Pons (tissue), 1 donor: ENCODE measurements at regions not wholly inside any gene's neighbourhood (a gene's known extent, or its start where the extent isn't known, plus 50 kb on each side); places are given as distances from the start of the nearest gene placed in this dataset.

Experiments
- DNase-seq: peaks from one replicate; pipeline ENCODE4 v3.0.0-alpha.2; 2016; ENCODE audit warnings: low spot score

DNA sequence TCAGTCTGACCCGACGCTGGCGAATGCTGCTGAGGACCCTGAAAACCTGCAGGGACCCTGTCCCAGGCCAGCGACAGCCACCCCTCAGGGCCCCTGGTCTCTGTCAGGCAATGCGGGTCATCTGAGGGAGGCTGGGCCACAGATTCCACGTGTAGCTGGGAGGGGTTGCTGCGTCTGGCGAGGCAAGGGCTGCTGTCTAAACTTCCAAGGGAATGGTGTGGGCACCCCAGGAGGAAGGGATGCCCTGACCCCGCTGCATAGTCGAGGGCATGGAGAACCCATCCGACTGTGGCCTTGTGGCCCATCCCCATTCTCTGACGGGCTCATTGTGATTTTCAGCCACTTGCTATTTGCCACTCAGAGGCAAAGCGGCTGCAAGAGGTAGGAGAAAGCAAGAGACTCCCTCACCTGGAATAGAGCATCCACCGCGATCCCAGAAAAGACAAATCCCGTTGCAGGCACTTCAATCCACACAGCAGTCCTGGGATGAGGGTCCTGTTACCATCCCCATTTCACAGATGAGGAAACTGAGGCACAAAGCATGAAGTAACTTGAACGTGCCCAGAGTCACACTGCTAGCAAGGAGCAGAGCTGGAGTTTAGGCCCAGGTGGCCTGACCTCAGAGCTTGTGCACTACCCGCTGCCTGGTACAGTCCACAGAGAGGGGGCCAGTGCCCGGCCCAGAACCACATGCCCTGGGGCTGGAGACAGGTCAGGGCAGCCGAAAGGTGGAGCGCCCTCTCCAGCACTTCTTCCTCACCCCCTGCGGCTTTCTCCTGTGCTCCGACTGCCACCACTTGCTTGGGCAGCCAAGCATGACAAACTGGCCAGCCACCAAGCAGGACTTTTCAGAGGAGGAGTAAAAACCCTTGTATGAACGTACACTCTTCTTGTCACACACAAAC is 163.8 kb upstream of the KLF14 start:
- no peak for DNase-seq

DNA sequence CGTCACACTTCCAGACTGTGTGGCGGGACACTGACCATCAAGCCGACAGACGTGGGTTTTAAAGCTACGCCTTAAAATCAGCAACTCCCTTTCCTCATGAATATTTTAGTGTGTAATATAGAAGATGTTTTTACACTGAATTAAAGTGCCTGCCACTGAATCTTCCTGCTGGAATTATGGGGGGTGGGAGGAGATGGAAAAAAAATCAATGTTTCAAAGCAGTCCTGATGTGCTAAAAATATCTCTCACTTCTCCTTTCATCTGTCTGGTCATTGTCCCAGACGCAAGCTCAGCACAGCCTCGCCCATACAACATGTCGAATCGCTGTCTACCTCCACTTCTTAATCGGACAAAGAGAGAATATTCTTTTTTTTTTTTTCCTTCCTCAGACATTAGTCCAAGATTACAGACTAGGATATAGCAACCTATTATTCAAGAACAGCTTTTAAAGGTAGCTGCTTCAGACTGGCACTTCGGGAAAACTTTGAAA is 165.1 kb upstream of the KLF14 start:
- no peak for DNase-seq

DNA sequence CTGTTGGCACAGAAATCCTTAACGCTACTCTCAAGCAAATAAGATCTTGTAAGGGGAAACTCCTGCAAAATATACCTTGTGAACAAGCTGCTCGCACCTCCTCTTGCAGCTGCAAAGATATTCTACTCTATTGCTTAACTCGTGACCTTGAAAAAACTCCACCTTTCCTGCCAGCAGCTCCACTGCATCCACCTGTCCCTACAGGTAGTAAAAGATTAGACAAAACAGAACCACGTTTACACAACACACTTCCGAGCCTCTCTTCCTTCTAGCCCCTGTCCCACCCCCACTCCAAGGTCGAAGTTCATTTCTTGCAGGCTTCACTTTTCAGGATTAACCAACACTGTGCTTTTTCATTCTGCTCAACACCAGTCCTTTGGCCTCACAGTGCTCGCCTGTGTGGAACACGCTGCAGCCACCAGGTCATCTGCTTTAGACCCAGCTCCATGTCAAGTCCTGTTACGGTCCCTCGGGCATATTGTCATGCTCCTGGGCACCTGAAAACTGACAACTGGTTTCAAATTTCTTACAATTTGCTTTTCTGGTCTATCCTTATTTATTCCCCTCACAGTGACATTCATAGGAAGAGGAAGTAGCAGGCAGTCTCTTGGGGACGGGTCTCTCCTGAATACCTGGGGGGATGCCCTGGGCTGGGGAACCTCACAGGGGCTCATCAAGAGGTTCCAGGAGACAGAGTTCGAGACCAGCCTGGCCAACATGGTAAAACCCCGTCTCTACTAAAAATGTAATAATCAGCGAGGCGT is 165.8 kb upstream of the KLF14 start:
- no peak for DNase-seq

DNA sequence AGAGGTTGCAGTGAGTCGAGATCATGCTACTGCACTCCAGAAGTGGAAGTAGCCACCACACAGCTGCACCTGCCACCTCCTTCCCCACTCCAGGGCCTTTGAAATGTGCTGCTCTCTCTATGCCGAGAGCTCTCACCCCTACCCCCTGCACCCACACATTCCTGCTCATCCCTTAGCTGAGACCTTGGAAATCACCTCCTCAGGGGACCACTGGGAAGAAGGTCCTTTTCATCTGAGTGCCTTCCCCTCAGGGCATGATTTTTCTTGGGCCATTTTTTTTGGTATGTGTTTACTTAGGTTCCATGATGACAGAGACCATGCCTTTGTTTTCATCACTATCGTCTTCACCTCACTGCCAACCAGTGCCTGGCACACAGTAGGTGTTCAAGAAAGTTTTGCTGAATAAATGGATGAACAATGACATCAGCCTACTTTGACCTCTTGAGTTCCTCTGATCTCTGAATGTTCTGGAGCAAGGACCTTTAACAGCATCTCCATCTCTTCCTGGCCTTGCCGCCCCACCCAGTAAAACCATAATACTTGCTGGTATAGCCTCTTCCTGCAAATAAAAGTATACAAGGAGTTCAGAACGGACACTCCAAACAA is 166.6 kb upstream of the KLF14 start:
- DNase-seq, result no peak

DNA sequence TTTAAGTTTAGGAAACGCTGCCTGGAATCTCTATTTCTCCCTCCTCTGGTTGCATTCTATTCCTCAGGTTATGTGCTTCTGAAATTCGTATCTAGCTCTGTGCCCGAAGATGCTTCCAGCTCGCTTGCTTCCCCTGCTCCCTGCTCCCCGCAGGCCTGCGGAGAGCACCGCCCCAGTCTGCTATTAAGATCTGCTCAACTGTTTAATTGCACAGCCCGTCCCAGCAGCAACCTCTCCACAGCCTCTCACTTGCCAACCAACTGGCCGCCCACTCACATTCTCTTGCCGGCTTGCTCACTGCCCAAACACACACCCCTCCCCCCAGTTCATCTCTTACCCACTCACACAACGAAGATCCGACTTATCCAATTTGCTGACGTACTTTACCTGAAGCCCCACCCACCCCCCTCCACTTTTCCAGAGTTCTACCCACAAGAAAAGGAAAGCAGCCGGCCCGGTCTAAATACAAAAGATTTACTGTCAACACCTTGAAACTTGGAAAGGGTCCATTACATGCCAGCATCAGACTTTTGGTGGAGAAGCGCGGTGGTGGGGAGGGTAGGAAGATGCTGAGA is 167.3 kb upstream of the KLF14 start:
- DNase-seq, result no peak

DNA sequence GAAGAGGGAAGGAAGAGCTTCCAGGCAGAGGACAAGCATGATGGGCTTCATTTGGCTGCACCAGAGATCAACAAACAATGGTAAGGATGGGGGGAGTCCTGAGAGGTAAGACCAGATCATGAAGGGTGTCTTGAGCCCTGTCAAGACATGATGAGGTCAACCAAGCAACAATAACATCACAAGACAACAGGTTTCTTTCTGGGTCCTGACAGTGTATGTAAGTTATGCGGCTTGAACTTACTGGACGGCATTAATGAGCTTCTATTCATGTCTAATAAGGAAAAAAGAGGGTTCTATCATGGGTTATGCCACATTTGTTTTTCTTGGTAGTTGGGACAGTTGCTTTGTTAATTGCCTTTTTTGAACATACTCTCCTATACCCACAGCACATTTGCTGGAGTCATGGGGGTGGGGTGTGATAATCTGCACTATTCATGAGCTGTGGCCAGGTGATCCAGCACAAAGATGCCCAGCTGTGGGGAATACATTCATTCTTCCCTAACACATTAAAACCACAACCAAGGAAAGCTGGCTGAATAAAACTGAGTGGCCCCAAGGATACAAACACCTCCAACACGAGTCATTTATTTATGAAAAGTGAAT is 168.8 kb upstream of the KLF14 start:
- DNase-seq, result no peak

DNA sequence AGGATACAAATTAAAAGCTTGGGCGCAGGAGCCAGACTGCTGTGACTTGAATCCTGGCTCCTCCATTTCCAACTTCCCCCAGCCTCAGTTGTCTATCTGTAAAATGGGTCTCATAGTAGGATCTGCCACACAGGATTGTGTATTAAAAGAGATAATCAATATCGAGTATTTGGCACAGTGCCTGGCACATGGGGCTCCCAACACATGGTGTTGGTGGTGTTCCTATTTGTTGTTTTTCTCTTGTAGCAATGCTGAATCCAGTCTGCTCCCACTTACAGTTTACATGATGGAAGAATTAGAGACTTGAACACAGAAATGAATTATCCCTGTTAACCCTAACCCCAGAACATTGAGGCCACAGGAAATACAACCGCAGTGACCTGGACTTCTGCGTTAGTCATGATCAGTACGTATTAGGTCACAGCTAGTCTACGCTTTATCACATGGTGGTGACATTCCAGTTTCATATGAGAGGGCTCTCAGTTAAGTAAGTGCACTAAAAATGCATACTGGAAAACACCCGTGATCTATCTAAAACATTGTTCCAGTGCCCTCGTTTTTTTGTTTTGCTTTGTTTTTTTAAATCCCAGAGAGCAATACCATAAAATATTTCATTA is 169.5 kb upstream of the KLF14 start:
- no peak for DNase-seq

GRCh38 chr7:130904031-130904757 is 170.2 kb upstream of the KLF14 start:
- DNase-seq, result no peak

DNA sequence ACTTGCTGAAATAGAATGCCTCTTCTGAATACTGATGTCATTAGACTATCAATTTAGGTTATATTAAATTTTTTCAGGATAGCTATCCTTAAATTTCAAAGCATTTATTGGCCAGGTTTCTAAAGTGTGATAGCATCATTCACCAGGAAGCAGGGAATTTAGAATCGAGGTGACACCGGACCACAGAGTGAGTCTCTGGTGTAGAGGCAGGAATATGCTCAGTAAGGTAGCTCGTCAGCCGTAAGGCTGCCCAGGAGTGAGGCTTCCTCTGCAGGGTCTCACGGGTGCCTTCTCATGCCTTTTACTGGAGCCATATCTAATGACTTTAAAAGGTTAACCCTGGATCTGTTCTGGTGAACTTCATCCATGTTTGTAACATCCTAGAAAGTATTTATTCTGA is 170.8 kb upstream of the KLF14 start:
- DNase-seq, result no peak

DNA sequence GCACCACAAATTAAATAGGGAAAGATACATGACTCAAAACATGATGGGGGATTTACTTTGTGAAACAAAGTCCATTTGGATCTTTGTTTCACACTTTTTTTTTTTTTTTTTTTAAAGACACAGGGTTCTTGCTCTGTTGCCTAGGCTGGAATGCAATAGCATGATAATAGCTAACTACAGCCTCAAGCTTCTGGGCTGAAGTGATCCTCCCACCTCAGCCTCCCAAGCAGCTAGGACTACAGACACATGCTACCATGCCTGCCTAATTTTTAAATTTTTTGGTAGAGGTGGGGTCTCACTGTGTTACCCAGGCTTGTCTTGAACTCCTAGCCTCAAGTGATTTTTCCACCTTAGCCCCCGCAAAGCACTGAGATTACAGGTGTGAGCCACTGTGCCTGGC is 172.6 kb upstream of the KLF14 start:
- DNase-seq, result no peak

DNA sequence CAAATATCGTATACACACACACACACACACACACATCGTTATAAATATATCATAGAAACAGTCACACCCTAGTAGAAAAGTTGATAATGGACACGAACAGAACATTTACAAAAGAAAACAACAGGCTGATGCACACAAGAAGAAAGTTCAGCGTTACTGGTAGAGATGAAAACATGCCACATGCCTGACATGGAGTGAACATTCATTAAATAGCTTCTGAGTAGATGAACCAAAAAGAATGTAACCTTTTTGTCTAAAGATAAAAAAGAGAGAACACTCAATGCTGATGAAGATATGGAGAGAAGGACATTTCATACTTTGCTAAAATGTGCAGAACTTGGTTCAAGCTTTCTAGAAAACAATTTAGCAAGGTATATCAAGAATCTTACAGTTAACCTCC is 173.4 kb upstream of the KLF14 start:
- no peak for DNase-seq

DNA sequence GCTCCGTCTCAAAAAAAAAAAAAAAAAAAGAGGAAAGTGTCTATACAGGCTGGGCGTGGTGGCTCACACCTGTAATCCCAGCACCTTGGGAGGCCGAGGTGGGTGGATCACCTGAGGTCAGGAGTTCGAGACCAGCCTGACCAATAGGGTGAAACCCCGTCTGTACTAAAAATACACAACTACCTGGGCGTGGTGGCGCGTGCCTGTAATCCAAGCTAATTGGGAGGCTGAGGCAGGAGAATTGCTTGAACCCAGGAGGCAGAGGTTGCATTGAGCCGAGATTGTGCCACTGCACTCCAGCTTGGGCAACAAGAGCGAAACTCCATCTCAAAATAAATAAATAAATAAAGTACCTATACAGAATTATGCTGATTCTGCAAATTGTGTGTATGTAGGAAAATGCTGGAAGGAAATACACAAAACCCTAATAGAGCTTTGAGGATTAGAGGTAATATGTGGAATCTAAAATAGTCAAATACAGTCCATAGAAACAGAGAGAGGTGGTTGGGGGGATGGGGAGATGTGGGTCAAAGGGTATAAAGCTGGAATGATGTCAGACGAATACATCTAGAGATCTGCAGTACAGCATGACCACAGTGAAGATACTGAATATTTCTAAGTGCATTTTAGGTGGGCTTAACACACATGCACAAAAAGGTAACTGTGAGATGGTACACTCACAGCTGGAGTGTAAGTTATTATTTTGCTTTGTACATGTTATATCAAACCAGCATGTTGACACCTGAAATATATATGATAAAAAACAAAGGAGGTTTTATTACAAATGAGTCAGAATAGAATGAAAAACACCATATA is 174.5 kb upstream of the KLF14 start:
- DNase-seq, result no peak

DNA sequence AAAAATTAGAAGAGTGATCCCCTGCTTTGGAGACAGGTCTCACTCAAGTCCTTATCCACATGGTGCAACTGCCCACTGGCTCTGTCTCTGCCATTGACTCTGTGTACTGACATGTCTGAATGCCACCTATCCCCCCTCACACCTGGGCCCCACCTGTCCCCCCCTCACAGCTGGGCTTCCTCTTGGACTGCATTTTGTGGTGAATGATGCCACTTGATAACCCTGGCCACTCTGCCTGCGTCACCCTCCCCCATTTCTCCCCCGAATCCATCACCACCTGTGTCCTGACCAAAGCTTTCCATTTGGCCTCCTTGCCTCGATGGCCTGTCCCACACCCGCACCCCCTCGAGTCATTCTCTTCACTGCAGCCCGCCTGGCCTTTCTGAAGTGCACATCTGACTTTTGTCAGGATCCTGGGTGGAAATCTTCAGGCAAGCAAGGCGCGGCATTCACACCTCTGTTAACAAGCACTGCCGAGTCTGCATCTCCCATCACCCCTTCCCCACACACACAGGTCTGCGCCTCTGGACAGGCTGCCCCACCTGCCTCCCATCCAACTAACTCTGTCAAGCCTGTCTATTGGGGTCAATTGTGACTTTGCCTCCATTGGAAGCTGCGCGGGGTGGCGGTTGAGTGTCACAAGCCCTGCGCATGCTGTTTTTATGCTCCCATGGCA is 175.3 kb upstream of the KLF14 start:
- no peak for DNase-seq

- no peak for DNase-seq
Observed at GRCh38 chr7:130909881-130910672, 176.1 kb upstream of the KLF14 start.

- DNase-seq, result no peak
Observed at GRCh38 chr7:130910949-130911944, 177.2 kb upstream of the KLF14 start.

- no peak for DNase-seq
Observed at GRCh38 chr7:130912082-130912861, 178.3 kb upstream of the KLF14 start.
